Neural progenitor cell (in vitro differentiated cells): ENCODE measurements at regions not wholly inside any gene's neighbourhood (a gene's known extent, or its start where the extent isn't known, plus 50 kb on each side); places are given as distances from the start of the nearest gene placed in this dataset.
"Not testable (repeated sequence)": the region's sequence is repeated elsewhere in the genome, so short reads cannot be mapped to it uniquely, and the experiment has no call there.

Experiments used
- CTCF ChIP-seq: fragments of 200-600 bp; sonication (generic); IDR thresholded peaks from 2 replicates; pipeline ENCODE4 v1.5.1; 2017; ENCODE audit warnings: antibody characterized with exemption, mild to moderate bottlenecking
- EZH2 ChIP-seq: fragments of 200-600 bp; sonication (generic); IDR thresholded peaks from 2 replicates; pipeline ENCODE4 v1.6.1; 2017; ENCODE audit warnings: antibody characterized with exemption, mild to moderate bottlenecking, moderate library complexity

- not testable (repeated sequence) for TF ChIP-seq CTCF, EZH2
These were observed 76.5 kb upstream of the PLEKHG1 start for GRCh38 chr6:150523216-150523615.
